Liver (tissue), 3 donors: ENCODE measurements at regions not wholly inside any gene's neighbourhood (a gene's known extent, or its start where the extent isn't known, plus 50 kb on each side); places are given as distances from the start of the nearest gene placed in this dataset.

Experiments used
- CTCF ChIP-seq: fragments of 150-350 bp; IDR thresholded peaks from 2 replicates; pipeline ENCODE4 v1.5.1; 2017; ENCODE audit warnings: improper control_type of control experiment, low read depth, low read length; ENCODE audit not compliant: missing input control
- FOXA1 ChIP-seq: IDR thresholded peaks from 2 replicates; pipeline ENCODE4 v1.6.1; 2016; ENCODE audit warnings: antibody characterized with exemption
- GABPA ChIP-seq, 2 donors: IDR thresholded peaks in 1 of 2; conservative IDR thresholded peaks in 1 of 2; 2 replicates each; pipeline ENCODE4 v1.6.1; 2016; ENCODE audit warnings: antibody characterized with exemption in 2 of 2, mild to moderate bottlenecking in 1 of 2, moderate library complexity in 1 of 2
- TAF1 ChIP-seq: conservative IDR thresholded peaks from 2 replicates; pipeline ENCODE4 v1.6.1; 2016; ENCODE audit warnings: antibody characterized with exemption, mild to moderate bottlenecking
- YY1 ChIP-seq: IDR thresholded peaks from 2 replicates; pipeline ENCODE4 v1.6.1; 2016; ENCODE audit warnings: antibody characterized with exemption, mild to moderate bottlenecking
- ZBTB33 ChIP-seq: IDR thresholded peaks from 2 replicates; pipeline ENCODE4 v1.6.1; 2016; ENCODE audit warnings: antibody characterized with exemption
- TF ChIP-seq, protein P1 (sequence below): IDR thresholded peaks from 2 replicates; pipeline ENCODE4 v1.6.1; 2016; ENCODE audit warnings: antibody characterized with exemption
- TF ChIP-seq, protein P2 (sequence below): IDR thresholded peaks from 2 replicates; pipeline ENCODE4 v1.6.1; 2016; ENCODE audit warnings: antibody characterized with exemption, mild to moderate bottlenecking
- donor health status: healthy.
- donor health status: healthy.

GRCh38 chr4:115609631-115610030 lies 496.2 kb upstream of the NDST4 start:
- TF ChIP-seq, protein P1, sequence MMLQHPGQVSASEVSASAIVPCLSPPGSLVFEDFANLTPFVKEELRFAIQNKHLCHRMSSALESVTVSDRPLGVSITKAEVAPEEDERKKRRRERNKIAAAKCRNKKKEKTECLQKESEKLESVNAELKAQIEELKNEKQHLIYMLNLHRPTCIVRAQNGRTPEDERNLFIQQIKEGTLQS: no peak
- TF ChIP-seq CTCF: no peak
- TF ChIP-seq YY1: no peak
- no peak for TF ChIP-seq ZBTB33
- no peak for TF ChIP-seq GABPA (IDR thresholded peaks at IDR 0.05 in 1 of 2, conservative IDR thresholded peaks at IDR 0.05 in 1 of 2)
- TF ChIP-seq, protein P2, sequence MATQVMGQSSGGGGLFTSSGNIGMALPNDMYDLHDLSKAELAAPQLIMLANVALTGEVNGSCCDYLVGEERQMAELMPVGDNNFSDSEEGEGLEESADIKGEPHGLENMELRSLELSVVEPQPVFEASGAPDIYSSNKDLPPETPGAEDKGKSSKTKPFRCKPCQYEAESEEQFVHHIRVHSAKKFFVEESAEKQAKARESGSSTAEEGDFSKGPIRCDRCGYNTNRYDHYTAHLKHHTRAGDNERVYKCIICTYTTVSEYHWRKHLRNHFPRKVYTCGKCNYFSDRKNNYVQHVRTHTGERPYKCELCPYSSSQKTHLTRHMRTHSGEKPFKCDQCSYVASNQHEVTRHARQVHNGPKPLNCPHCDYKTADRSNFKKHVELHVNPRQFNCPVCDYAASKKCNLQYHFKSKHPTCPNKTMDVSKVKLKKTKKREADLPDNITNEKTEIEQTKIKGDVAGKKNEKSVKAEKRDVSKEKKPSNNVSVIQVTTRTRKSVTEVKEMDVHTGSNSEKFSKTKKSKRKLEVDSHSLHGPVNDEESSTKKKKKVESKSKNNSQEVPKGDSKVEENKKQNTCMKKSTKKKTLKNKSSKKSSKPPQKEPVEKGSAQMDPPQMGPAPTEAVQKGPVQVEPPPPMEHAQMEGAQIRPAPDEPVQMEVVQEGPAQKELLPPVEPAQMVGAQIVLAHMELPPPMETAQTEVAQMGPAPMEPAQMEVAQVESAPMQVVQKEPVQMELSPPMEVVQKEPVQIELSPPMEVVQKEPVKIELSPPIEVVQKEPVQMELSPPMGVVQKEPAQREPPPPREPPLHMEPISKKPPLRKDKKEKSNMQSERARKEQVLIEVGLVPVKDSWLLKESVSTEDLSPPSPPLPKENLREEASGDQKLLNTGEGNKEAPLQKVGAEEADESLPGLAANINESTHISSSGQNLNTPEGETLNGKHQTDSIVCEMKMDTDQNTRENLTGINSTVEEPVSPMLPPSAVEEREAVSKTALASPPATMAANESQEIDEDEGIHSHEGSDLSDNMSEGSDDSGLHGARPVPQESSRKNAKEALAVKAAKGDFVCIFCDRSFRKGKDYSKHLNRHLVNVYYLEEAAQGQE: no peak
- no peak for TF ChIP-seq TAF1
- TF ChIP-seq FOXA1: no peak
